GM23248 (cell line): ENCODE measurements at regions not wholly inside any gene's neighbourhood (a gene's known extent, or its start where the extent isn't known, plus 50 kb on each side); places are given as distances from the start of the nearest gene placed in this dataset.

Source experiments
- DNase-seq: peaks from one replicate; pipeline ENCODE4 v3.0.0-alpha.2; 2015
- H2AFZ ChIP-seq: fragments of 200-600 bp; sonication (generic); 2 replicates; pipeline ENCODE4 v1.6.1; 2016; ENCODE audit warnings: antibody characterized with exemption
- H3F3A ChIP-seq: fragments of 200-600 bp; sonication (generic); 2 replicates; pipeline ENCODE4 v1.6.1; 2016; ENCODE audit warnings: mild to moderate bottlenecking, antibody characterized with exemption, mixed run types; ENCODE audit not compliant: insufficient read depth
- H3K27ac ChIP-seq: fragments of 200-600 bp; sonication (generic); 2 replicates; pipeline ENCODE4 v1.5.1; 2016; ENCODE audit warnings: mild to moderate bottlenecking
- H3K27me3 ChIP-seq: fragments of 200-600 bp; sonication (generic); replicated peaks from 2 replicates; pipeline ENCODE4 v1.6.1; 2016; ENCODE audit warnings: mild to moderate bottlenecking; ENCODE audit not compliant: insufficient read depth
- H3K36me3 ChIP-seq: fragments of 200-600 bp; sonication (generic); 2 replicates; pipeline ENCODE4 v1.6.1; 2016; ENCODE audit warnings: low read depth, mild to moderate bottlenecking
- H3K4me1 ChIP-seq: fragments of 200-600 bp; sonication (generic); 2 replicates; pipeline ENCODE4 v1.6.1; 2016; ENCODE audit warnings: mild to moderate bottlenecking; ENCODE audit not compliant: insufficient read depth
- H3K4me2 ChIP-seq: fragments of 200-600 bp; sonication (generic); one replicate; pipeline ENCODE4 v1.6.1; 2016; ENCODE audit warnings: mild to moderate bottlenecking; ENCODE audit not compliant: unreplicated experiment
- H3K4me3 ChIP-seq: fragments of 200-600 bp; sonication (generic); 2 replicates; pipeline ENCODE4 v1.5.1; 2016; ENCODE audit warnings: mild to moderate bottlenecking
- H3K79me2 ChIP-seq: fragments of 200-600 bp; sonication (generic); 2 replicates; pipeline ENCODE4 v1.6.1; 2016; ENCODE audit warnings: mild to moderate bottlenecking; ENCODE audit not compliant: insufficient read depth
- H3K9ac ChIP-seq: fragments of 200-600 bp; sonication (generic); 2 replicates; pipeline ENCODE4 v1.6.1; 2016; ENCODE audit warnings: mild to moderate bottlenecking
- H3K9me2 ChIP-seq: fragments of 200-600 bp; sonication (generic); 2 replicates; pipeline ENCODE4 v1.6.1; 2016; ENCODE audit warnings: mixed run types, mild to moderate bottlenecking, moderate library complexity; ENCODE audit not compliant: insufficient read depth
- H3K9me3 ChIP-seq: fragments of 200-600 bp; sonication (generic); one replicate; pipeline ENCODE4 v1.6.1; 2017; ENCODE audit warnings: low read depth
- H4K20me1 ChIP-seq: fragments of 200-600 bp; sonication (generic); 2 replicates; pipeline ENCODE4 v1.6.0; 2016; ENCODE audit not compliant: insufficient read depth
- EZH2 ChIP-seq: fragments of 200-600 bp; sonication (generic); IDR thresholded peaks from 2 replicates; pipeline ENCODE4 v1.6.1; 2018; ENCODE audit warnings: antibody characterized with exemption, mild to moderate bottlenecking; ENCODE audit not compliant: insufficient read depth, poor library complexity, severe bottlenecking
- EZH2phosphoT487 ChIP-seq: fragments of 200-600 bp; sonication (generic); IDR thresholded peaks from 2 replicates; pipeline ENCODE4 v1.6.1; 2018; ENCODE audit warnings: antibody characterized with exemption, moderate library complexity, mild to moderate bottlenecking, low read depth; ENCODE audit not compliant: insufficient read depth
- WGBS, 2 experiments: methylation state at CpG; one replicate each; pipeline ENCODE4 v1.1.6; 2015 to 2017; ENCODE audit warnings: low lambda C conversion rate in 2 of 2, low coverage in 1 of 2; ENCODE audit errors: missing lambda C conversion rate in 2 of 2; 5-methylcytosine and 5-hydroxymethylcytosine counted together
- in situ Hi-C: fragments of 300-500 bp; cut with MboI; formaldehyde crosslinking; loops from 2 replicates; pipeline ENCODE4 v1.15.0; 2020

GRCh38 chr17:34182036-34182803 is 72.9 kb upstream of the CCL2 start:
- Histone ChIP-seq H3K9ac (no peak overlapping the region), H3K9me3 (no peaks in the 10 kb centered on the region), H3K4me2 (no peak overlapping the region), H3F3A (peaks cover 18% of the 10 kb centered on the region), H3K36me3 (no peaks in the 10 kb centered on the region), H3K79me2 (no peaks in the 10 kb centered on the region), H3K4me3 (no peak overlapping the region), H2AFZ (no peak overlapping the region), H3K4me1 (peaks cover 15% of the 10 kb centered on the region), H3K27me3 (peaks cover 17% of the 10 kb centered on the region; the same call in 1 of the 2 replicates), H3K9me2 (no peaks in the 10 kb centered on the region), H4K20me1 (no peaks in the 10 kb centered on the region), H3K27ac (no peak overlapping the region)
- in situ Hi-C loops, result no loop called here
- 13 to 14% methylated on average over 6 of the region's 6 CpGs for WGBS, 2 experiments
- DNase-seq, result no peak
- TF ChIP-seq EZH2, result no peak
- no peak for TF ChIP-seq EZH2phosphoT487

GRCh38 chr17:34195987-34196386 is 59.1 kb upstream of the CCL2 start:
- Histone ChIP-seq H2AFZ (no peak overlapping the region), H3K79me2 (no peaks in the 10 kb centered on the region), H3K9ac (no peak overlapping the region), H3K4me1 (no peaks in the 10 kb centered on the region), H3K9me3 (no peaks in the 10 kb centered on the region), H3K9me2 (no peaks in the 10 kb centered on the region), H3K36me3 (no peaks in the 10 kb centered on the region), H3K4me3 (no peak overlapping the region), H3F3A (no peaks in the 10 kb centered on the region), H3K27ac (no peak overlapping the region), H3K27me3 (peaks cover 12% of the 10 kb centered on the region), H3K4me2 (no peak overlapping the region), H4K20me1 (no peaks in the 10 kb centered on the region)
- DNase-seq, result no peak
- TF ChIP-seq EZH2 (no peak), EZH2phosphoT487 (no peak)
- WGBS, 2 experiments, result 80% methylated on average over 3 of the region's 3 CpGs
- in situ Hi-C loops, result loop anchor here (10.0 kb wide), 2 partner anchors 109 to 169 kb away; partner anchors contain the start of gene CCL1

- no peak overlapping the region for H3K4me3 ChIP-seq
- no peaks in the 10 kb centered on the region for H3K4me1 ChIP-seq
- no peaks in the 10 kb centered on the region for H4K20me1 ChIP-seq
- no peak overlapping the region for H3K4me2 ChIP-seq
- DNase-seq, result no peak
- no peak overlapping the region for H3K9ac ChIP-seq
- H3F3A ChIP-seq, result no peaks in the 10 kb centered on the region
- H3K9me2 ChIP-seq, result no peaks in the 10 kb centered on the region
- no peak overlapping the region for H2AFZ ChIP-seq
- no peaks in the 10 kb centered on the region for H3K79me2 ChIP-seq
- in situ Hi-C loops, result loop anchor here (10.0 kb wide), 2 partner anchors 106 to 166 kb away; partner anchors contain the start of gene CCL1
- H3K27me3 ChIP-seq, result peaks cover 12% of the 10 kb centered on the region
- TF ChIP-seq EZH2phosphoT487 (no peak), EZH2 (no peak)
- 61 to 62% methylated on average over 1 of the region's 1 CpG for WGBS, 2 experiments
- H3K27ac ChIP-seq, result no peak overlapping the region
- no peaks in the 10 kb centered on the region for H3K36me3 ChIP-seq
- no peaks in the 10 kb centered on the region for H3K9me3 ChIP-seq
These were observed 56.6 kb upstream of the CCL2 start for GRCh38 chr17:34198519-34198918.

GRCh38 chr17:34199454-34199853 is 55.6 kb upstream of the CCL2 start:
- Histone ChIP-seq H3K4me2 (no peak overlapping the region), H3K9me3 (no peaks in the 10 kb centered on the region), H3K79me2 (no peaks in the 10 kb centered on the region), H3K27ac (no peak overlapping the region), H3F3A (no peaks in the 10 kb centered on the region), H2AFZ (no peak overlapping the region), H3K9me2 (no peaks in the 10 kb centered on the region), H4K20me1 (no peaks in the 10 kb centered on the region), H3K4me3 (no peak overlapping the region), H3K4me1 (no peaks in the 10 kb centered on the region), H3K36me3 (no peaks in the 10 kb centered on the region), H3K27me3 (peaks cover 12% of the 10 kb centered on the region), H3K9ac (no peak overlapping the region)
- TF ChIP-seq EZH2phosphoT487 (no peak), EZH2 (no peak)
- DNase-seq, result no peak
- in situ Hi-C loops, result loop anchor here (10.0 kb wide), 2 partner anchors 105 to 165 kb away; partner anchors contain the start of gene CCL1
- WGBS, 2 experiments, result 32 to 35% methylated on average over 7 of the region's 7 CpGs
